Mucosa of stomach (tissue), 1 donor: ENCODE measurements at regions not wholly inside any gene's neighbourhood (a gene's known extent, or its start where the extent isn't known, plus 50 kb on each side); places are given as distances from the start of the nearest gene placed in this dataset.

Experiments
- H3K27me3 ChIP-seq: one replicate; pipeline ENCODE4 v1.7.0; 2013; ENCODE audit warnings: mild to moderate bottlenecking, low read length; ENCODE audit not compliant: control insufficient read depth, insufficient read depth
- H3K36me3 ChIP-seq: one replicate; pipeline ENCODE4 v1.7.0; 2013; ENCODE audit warnings: low read length; ENCODE audit not compliant: control insufficient read depth, insufficient read depth
- H3K4me1 ChIP-seq: one replicate; pipeline ENCODE4 v1.7.0; 2013; ENCODE audit warnings: mild to moderate bottlenecking, low read length; ENCODE audit not compliant: control insufficient read depth, insufficient read depth
- H3K4me3 ChIP-seq: one replicate; pipeline ENCODE4 v1.7.0; 2013; ENCODE audit warnings: low read length
- H3K9ac ChIP-seq: one replicate; pipeline ENCODE4 v1.7.0; 2013; ENCODE audit warnings: mild to moderate bottlenecking, low read length, moderate library complexity
- H3K9me3 ChIP-seq: one replicate; pipeline ENCODE4 v1.7.0; 2013; ENCODE audit warnings: mild to moderate bottlenecking, low read length, moderate library complexity; ENCODE audit not compliant: control insufficient read depth
- donor health status: Pancreatic carcinoma.

DNA sequence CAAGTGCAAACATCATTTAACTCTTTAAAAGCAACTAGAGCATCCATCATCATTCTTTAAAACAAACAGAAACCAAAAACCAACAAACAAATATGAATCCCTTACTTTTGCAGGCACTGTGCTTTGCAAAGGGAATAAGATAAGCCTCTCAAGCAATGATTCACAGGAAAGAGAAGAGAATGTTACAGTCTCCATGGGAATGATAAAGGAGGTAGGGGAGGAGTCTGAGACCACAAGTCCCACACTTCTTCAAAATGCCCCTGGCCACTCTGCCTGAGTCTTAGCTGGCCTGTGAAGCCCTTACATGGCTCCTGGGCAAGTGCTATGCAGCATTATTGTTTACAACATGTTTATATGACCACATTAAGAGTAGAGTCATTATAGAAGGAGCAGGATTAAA is 257.7 kb upstream of the MARCKS start:
- H3K36me3 ChIP-seq, result no peaks in the 10 kb centered on the region
- peaks cover 11% of the 10 kb centered on the region for H3K4me1 ChIP-seq
- no peak overlapping the region for H3K4me3 ChIP-seq

DNA sequence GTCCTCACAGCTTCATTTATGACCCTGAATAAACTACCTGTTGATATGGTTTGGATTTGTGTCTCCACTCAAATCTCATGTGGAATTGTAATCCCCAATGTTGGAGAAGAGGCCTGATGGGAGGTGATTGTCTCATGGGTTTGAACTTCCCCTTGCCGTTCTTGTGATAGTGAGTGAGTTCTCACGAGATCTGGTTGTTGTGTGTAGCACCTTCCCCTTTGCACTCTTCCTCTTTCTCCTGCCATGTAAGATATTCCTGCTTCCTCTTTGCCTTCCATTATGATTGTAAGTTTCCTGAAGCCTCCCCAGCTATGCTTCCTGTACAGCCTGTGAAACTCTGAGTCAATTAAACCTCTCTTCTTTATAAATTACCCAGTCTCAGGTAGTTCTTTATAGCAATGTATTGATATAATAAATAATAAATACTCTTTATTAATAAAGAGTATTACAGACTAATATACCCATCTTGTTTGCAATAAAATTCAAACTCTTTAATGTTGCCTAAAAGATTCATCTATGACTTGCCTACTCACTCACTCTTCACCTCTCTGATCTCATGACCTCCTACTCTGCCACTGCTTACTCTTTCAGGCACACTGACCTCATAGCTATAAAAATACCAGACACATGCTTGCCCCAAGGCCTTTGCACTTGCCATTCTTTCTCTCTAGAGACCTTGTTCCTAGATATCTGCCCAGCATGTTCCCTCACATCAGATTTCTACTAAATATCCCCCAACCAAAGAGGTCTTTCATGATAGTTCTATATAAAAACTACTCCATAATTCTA is 256.4 kb upstream of the MARCKS start:
- Histone ChIP-seq H3K4me1 (peaks cover 11% of the 10 kb centered on the region), H3K9ac (no peak overlapping the region), H3K27me3 (no peaks in the 10 kb centered on the region), H3K36me3 (no peaks in the 10 kb centered on the region), H3K4me3 (no peak overlapping the region), H3K9me3 (no peaks in the 10 kb centered on the region)

More for the DNA sequence above, 257.7 kb upstream of the MARCKS start:
- no peaks in the 10 kb centered on the region for H3K27me3 ChIP-seq
- no peaks in the 10 kb centered on the region for H3K9me3 ChIP-seq
- no peak overlapping the region for H3K9ac ChIP-seq

DNA sequence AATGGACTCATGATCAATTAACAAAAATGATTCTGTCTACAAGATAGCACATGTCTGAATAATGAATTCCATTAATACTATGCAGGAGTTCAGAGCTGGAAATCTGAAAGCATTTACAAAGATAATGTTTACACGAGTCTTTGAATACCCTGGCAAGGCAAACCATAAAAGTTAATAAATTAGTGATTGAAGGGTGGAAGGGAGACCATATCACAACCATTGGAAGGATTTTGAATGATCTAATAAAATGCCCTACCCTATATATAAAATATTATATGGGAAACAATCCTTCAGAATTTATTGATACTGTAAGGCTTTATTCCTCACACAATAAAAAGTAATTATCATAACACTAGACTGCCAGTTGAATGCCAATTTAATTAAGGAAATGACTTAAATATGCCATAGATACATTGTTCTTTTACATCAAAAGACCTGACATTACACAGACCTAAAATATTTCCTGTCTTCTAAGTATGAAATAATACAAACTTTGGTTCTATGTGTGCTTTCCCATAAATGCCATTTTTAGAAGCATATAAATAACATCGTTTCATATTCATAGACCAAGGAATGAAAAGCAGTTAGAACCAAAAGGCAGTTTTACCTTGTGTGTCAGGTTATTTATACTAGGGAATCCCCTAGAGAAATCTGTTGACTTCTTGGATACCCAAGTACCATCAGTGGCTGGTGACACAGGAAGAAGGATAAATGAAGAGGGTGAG is 249.2 kb upstream of the MARCKS start:
- Histone ChIP-seq H3K9ac (no peak overlapping the region), H3K4me1 (peaks cover 9% of the 10 kb centered on the region), H3K4me3 (no peak overlapping the region), H3K9me3 (no peaks in the 10 kb centered on the region), H3K27me3 (no peaks in the 10 kb centered on the region), H3K36me3 (no peaks in the 10 kb centered on the region)

DNA sequence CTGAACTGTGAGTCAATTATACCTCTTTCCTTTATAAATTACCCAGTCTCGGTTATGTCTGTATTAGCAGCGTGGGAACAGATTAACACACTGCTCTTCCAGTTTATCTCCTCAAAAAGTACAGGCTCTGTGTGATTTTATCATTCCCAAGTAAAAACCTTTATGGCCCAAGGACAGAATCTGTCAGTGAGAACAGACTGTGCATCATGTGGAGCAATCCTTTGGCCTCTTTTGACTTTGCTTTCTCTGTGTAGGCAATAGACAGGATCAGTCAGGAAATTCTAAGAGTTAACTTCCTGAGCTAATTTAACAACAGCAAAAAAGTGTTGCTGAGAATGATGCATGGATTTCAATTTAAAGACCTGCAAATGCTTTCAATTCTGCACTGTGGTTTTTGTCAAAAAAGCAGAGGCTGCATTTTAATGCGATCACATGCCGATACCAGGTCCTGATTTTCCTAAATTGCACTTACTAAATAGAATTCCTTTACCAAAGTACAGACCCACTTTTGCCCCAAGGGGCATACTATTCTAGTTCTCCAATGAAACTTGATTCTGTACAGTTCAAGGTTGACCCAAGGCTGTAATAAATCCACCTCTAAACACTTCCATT is 246.7 kb upstream of the MARCKS start:
- Histone ChIP-seq H3K27me3 (no peaks in the 10 kb centered on the region), H3K36me3 (no peaks in the 10 kb centered on the region), H3K4me3 (no peak overlapping the region), H3K4me1 (peaks cover 9% of the 10 kb centered on the region), H3K9me3 (no peaks in the 10 kb centered on the region), H3K9ac (no peak overlapping the region)

DNA sequence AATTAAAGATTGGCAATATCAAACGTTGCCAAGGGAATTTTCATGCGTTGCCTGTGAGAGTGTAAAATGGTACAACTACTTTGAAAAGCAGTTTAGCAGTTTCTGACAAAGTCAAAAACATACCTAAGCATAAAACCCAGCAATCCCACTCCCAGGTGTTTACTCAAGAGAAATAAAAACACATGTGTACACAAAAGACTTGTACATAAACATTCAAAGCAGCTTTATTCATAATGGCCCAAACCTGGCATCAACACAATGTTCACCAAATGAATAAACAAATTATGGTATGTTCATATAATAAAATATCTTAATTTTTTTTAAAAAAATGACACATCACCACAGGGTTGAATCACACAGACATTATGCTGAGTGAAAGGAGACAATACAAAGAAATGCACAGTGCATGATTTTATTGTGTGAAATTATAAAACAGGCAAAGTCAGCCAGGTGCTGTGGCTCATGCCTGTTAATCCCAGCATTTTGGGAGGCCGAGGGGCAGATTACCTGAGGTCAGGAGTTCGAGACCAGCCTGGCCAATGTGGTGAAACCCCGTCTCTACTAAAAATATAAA is 240.4 kb upstream of the MARCKS start:
- Histone ChIP-seq H3K4me1 (peaks cover under 1% of the 10 kb centered on the region), H3K36me3 (no peaks in the 10 kb centered on the region), H3K27me3 (no peaks in the 10 kb centered on the region), H3K4me3 (no peak overlapping the region), H3K9me3 (no peaks in the 10 kb centered on the region), H3K9ac (no peak overlapping the region)

DNA sequence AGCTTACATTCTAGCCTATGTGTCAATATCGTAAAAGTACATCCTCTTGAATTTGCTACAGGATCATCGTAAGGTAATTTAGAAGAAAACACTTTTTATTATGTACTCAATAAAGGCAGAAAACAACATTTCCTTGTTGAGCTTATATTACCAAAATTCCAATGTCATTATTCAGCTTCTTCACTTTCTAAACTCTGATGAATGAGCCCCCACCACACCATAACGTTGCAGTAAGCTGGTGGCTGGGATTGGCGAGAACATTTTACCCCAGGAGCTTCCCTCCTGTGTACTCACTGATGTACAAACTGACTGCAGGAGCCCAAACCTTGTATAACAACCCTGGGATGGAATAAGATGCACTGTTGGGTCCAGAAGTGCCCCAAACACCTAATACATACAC is 238.1 kb upstream of the MARCKS start:
- Histone ChIP-seq H3K36me3 (no peaks in the 10 kb centered on the region), H3K9ac (no peak overlapping the region), H3K27me3 (no peaks in the 10 kb centered on the region), H3K4me3 (no peak overlapping the region), H3K4me1 (no peaks in the 10 kb centered on the region), H3K9me3 (no peaks in the 10 kb centered on the region)

DNA sequence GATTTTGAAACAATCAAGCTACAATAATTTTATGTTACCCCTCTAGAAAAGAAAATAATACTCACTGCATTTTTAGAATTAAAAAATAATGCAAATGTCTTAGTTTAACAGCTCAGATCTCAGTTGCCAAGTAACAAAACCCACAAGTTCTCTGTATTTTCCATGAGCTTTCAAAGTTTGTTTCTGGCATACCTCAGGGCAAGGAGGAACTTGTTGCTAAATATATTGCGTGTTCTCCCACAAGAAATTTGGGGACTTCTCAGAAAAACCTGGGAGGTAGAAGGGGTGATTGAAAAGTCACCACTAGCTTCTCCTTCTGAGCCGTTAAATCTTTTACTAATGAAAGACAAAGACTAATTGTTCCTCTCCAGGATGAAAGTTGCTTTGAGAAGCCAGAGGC is 236.8 kb upstream of the MARCKS start:
- no peak overlapping the region for H3K9ac ChIP-seq
- no peaks in the 10 kb centered on the region for H3K27me3 ChIP-seq
- no peak overlapping the region for H3K4me3 ChIP-seq
- H3K9me3 ChIP-seq, result no peaks in the 10 kb centered on the region
- no peaks in the 10 kb centered on the region for H3K4me1 ChIP-seq
- H3K36me3 ChIP-seq, result no peaks in the 10 kb centered on the region

DNA sequence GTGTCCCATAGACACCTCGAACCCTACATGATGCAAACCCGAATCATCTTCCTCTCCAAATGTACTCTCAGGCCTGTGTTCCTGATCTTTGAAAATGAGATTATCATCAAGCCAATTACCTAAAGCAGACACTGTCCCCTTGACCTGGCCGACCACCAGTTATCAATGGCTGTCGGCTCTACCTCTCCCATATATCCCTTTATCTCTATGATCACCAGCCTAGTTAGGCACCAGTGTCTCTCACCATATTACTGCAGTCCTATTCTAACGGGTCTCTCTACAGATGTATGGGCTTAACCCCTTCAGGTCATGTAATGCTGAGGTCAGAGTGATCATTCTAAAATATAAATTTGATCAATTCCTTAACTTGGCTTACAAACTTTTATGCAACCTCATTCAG is 234.9 kb upstream of the MARCKS start:
- Histone ChIP-seq H3K4me3 (no peak overlapping the region), H3K4me1 (no peaks in the 10 kb centered on the region), H3K9ac (no peak overlapping the region), H3K36me3 (no peaks in the 10 kb centered on the region), H3K27me3 (no peaks in the 10 kb centered on the region), H3K9me3 (no peaks in the 10 kb centered on the region)

DNA sequence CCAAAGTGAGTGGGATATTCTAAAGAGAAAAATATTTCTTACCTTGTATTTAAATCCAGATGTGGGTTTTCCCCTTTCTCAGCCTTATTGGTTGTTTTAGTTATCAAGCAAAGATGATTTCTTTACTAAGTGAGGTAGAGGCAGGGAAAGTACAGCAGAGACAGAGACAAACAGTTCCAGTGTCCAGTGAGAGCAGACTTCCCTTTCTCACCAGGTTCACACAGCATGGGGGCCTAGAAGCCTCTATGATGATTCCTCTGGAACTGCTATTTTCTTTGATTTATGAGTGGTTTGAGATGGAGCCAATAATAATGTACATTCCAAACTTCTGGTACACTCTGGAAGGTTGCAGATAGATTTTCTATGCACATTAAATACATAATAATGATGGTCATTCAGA is 234.0 kb upstream of the MARCKS start:
- no peaks in the 10 kb centered on the region for H3K27me3 ChIP-seq
- no peak overlapping the region for H3K9ac ChIP-seq
- H3K36me3 ChIP-seq, result no peaks in the 10 kb centered on the region

DNA sequence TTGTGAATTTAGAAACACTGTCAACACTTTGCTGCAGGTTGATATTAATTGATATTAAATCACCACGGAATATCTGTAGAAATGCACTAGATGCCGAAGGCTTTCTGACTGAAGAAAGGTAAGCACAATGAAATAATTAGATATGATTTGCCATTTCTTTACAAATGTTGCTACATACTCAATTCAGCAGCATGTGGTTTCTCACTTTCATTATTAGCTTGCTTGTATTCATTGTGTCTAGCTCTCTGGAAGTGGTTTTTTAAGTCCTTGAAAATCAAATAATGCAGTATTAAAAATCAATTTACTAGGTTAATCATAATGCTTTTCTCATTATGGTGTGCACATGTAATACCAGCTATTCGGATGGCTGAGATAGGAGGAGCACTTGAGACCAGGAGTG is 231.3 kb upstream of the MARCKS start:
- Histone ChIP-seq H3K36me3 (no peaks in the 10 kb centered on the region), H3K4me3 (no peak overlapping the region), H3K4me1 (peaks cover 12% of the 10 kb centered on the region), H3K9me3 (no peaks in the 10 kb centered on the region), H3K9ac (no peak overlapping the region), H3K27me3 (no peaks in the 10 kb centered on the region)

More for the DNA sequence above, 234.0 kb upstream of the MARCKS start:
- no peaks in the 10 kb centered on the region for H3K4me1 ChIP-seq
- no peak overlapping the region for H3K4me3 ChIP-seq
- H3K9me3 ChIP-seq, result no peaks in the 10 kb centered on the region

DNA sequence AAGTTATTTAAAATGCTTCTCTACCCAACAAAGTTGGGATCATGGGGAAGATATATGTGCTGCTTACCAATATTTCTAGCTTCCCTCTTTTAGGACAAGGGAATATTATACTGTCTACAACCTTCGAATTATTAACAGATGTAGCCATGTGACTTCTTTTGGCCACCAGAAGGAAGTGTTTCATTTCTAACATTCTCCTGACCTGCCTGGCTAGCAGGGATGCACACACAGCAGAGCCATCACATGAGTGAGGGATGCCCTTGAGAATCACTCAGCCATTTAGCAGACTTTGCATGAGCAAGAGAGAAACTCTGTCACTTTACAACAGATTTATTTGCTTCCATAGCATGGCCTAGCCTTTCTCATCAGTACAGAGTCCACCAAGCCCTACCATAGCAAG is 230.7 kb upstream of the MARCKS start:
- no peak overlapping the region for H3K4me3 ChIP-seq
- H3K4me1 ChIP-seq, result peaks cover 18% of the 10 kb centered on the region

DNA sequence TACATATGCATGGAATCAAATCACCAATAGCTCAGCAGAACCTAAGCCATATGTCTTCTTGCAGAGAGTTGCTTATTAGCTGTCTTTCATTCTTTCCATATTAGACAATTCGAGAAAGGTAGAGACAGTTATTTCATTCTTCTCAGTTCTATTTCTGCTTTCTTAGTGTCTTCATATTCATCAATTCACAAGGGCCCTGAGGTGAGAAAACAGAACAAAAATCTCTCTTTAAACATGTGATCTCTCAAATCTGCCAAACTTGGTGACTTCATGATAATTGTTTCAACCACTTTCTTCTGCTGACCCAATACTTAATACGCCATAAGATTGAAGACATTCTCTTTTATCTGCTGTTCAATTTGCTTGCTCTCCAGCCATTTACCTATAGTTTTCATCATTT is 229.7 kb upstream of the MARCKS start:
- no peak overlapping the region for H3K4me3 ChIP-seq
- peaks cover 26% of the 10 kb centered on the region for H3K4me1 ChIP-seq
- H3K27me3 ChIP-seq, result no peaks in the 10 kb centered on the region
- no peak overlapping the region for H3K9ac ChIP-seq
- H3K9me3 ChIP-seq, result no peaks in the 10 kb centered on the region
- H3K36me3 ChIP-seq, result no peaks in the 10 kb centered on the region

More for the DNA sequence above, 230.7 kb upstream of the MARCKS start:
- H3K9me3 ChIP-seq, result no peaks in the 10 kb centered on the region
- no peaks in the 10 kb centered on the region for H3K36me3 ChIP-seq
- no peaks in the 10 kb centered on the region for H3K27me3 ChIP-seq
- H3K9ac ChIP-seq, result no peak overlapping the region
